ENCODE measurements at regions not wholly inside any gene's neighbourhood (a gene's known extent, or its start where the extent isn't known, plus 50 kb on each side); places are given as distances from the start of the nearest gene placed in this dataset.

- no peaks in the 10 kb centered on the region for H4K20me1 ChIP-seq (replicated peaks; ENCODE audit: control insufficient read depth, extremely low read depth, insufficient read depth, low read length)
- peaks cover 6% of the 10 kb centered on the region for H3K4me1 ChIP-seq (ENCODE audit: control insufficient read depth, extremely low read depth, insufficient read depth, low read length)
- no peaks in the 10 kb centered on the region for H3K36me3 ChIP-seq (ENCODE audit: control insufficient read depth in 2 of 2, extremely low read depth in 1 of 2, insufficient read depth in 2 of 2, low read length in 2 of 2)
- H3K79me2 ChIP-seq (ENCODE audit: control insufficient read depth, insufficient read depth, low read length), result no peaks in the 10 kb centered on the region
- ChIA-PET CTCF (interaction anchor here (0.6 to 1.4 kb wide), 3 partner anchors 8 to 271 kb away, joined by 3 to 4 read pairs (median 3); no protein-coding TSS in a partner anchor), POLR2A (no interaction called here)
- H3K9ac ChIP-seq (replicated peaks; ENCODE audit: extremely low read depth, insufficient read depth, low read length), result no peak overlapping the region
- DNase-seq (ENCODE audit: low read depth, low spot score), result no peak
- H3K27me3 ChIP-seq (ENCODE audit: control insufficient read depth in 2 of 2, insufficient read depth in 2 of 2, low read length in 2 of 2), result peaks cover 0 to 8% of the 10 kb centered on the region in 2 experiments
- H3K27ac ChIP-seq (ENCODE audit: insufficient read depth, low read depth, low read length), result no peak overlapping the region
- dilution Hi-C loops (cut with MboI; ENCODE audit: extremely low pct_ligation_motif_present, low sequenced_read_pairs), result no loop called here
- no peak overlapping the region for H3K4me2 ChIP-seq (ENCODE audit: insufficient read depth, low read length)
- intact Hi-C loops (cut with micrococcal nuclease), result no loop called here
- no peaks in the 10 kb centered on the region for H3K9me1 ChIP-seq (replicated peaks; ENCODE audit: control insufficient read depth, extremely low read depth, insufficient read depth, low read length)
- FAIRE-seq, result no peak
- no peak overlapping the region for H2AFZ ChIP-seq (ENCODE audit: low read depth, low read length)
- BruUV-seq (replicated peaks), result no TSS peak
- TF ChIP-seq POLR2AphosphoS5 (IDR thresholded peaks at IDR 0.05; ENCODE audit: insufficient read depth, low read depth, low read length), result no peak
- TF ChIP-seq JUN (IDR thresholded peaks at IDR 0.05; ENCODE audit: borderline replicate concordance, insufficient read depth, insufficient read length, low read depth), result no peak
- TF ChIP-seq MAX (IDR thresholded peaks at IDR 0.05; ENCODE audit: insufficient read depth, insufficient read length), result no peak
- no peak for TF ChIP-seq CTCF (IDR thresholded peaks at IDR 0.05; ENCODE audit: extremely low read depth in 1 of 2, insufficient read depth in 1 of 2, low read depth in 1 of 2, low read length in 2 of 2)
- no peak for TF ChIP-seq POLR2A (IDR thresholded peaks at IDR 0.05; ENCODE audit: low read depth, low read length)
- H3K4me3 ChIP-seq (replicated peaks in 1 of 3; ENCODE audit: insufficient read depth in 1 of 3, low read depth in 1 of 3, low read length in 3 of 3), result no peak overlapping the region
- no peaks in the 10 kb centered on the region for H3K9me3 ChIP-seq (replicated peaks; ENCODE audit: control insufficient read depth, insufficient read depth, low read length)
Measured at GRCh38 chr20:50317116-50317515, 126.5 kb downstream of the CEBPB start.

GRCh38 chr20:50317609-50318008, 127.0 kb downstream of the CEBPB start:
- no peak for TF ChIP-seq EZH2 (IDR thresholded peaks at IDR 0.05; ENCODE audit: borderline replicate concordance, low read depth, low read length, severe bottlenecking)
- no peak for TF ChIP-seq CTCF (IDR thresholded peaks at IDR 0.05; ENCODE audit: extremely low read depth in 1 of 2, insufficient read depth in 1 of 2, low read depth in 1 of 2, low read length in 2 of 2)
- TF ChIP-seq JUN (IDR thresholded peaks at IDR 0.05; ENCODE audit: borderline replicate concordance, insufficient read depth, insufficient read length, low read depth), result no peak
- no peak for TF ChIP-seq MYC (IDR thresholded peaks at IDR 0.05; ENCODE audit: low read depth, low read length)
- TF ChIP-seq MAX (IDR thresholded peaks at IDR 0.05; ENCODE audit: insufficient read depth, insufficient read length), result no peak
- TF ChIP-seq POLR2A (IDR thresholded peaks at IDR 0.05; ENCODE audit: low read depth, low read length), result no peak
- TF ChIP-seq GATA2 (IDR thresholded peaks at IDR 0.05; ENCODE audit: insufficient read depth, insufficient read length, low read depth, low read length), result no peak
- TF ChIP-seq POLR2AphosphoS5 (IDR thresholded peaks at IDR 0.05; ENCODE audit: insufficient read depth, low read depth, low read length), result no peak
- TF ChIP-seq FOS (IDR thresholded peaks at IDR 0.05; ENCODE audit: borderline replicate concordance, insufficient read depth, low read length), result no peak
- peaks cover 0 to 11% of the 10 kb centered on the region in 2 experiments for H3K27me3 ChIP-seq (ENCODE audit: control insufficient read depth in 2 of 2, insufficient read depth in 2 of 2, low read length in 2 of 2)
- H3K27ac ChIP-seq (ENCODE audit: insufficient read depth, low read depth, low read length), result no peak overlapping the region
- peaks cover 5% of the 10 kb centered on the region for H3K4me1 ChIP-seq (ENCODE audit: control insufficient read depth, extremely low read depth, insufficient read depth, low read length)
- H3K4me2 ChIP-seq (ENCODE audit: insufficient read depth, low read length), result no peak overlapping the region
- dilution Hi-C loops (cut with MboI; ENCODE audit: extremely low pct_ligation_motif_present, low sequenced_read_pairs), result no loop called here
- no peaks in the 10 kb centered on the region for H3K36me3 ChIP-seq (ENCODE audit: control insufficient read depth in 2 of 2, extremely low read depth in 1 of 2, insufficient read depth in 2 of 2, low read length in 2 of 2)
- ChIA-PET CTCF (interaction anchor here (1.0 to 1.4 kb wide), 2 partner anchors 9 to 10 kb away, joined by 3 to 4 read pairs; no protein-coding TSS in a partner anchor), POLR2A (no interaction called here)
- intact Hi-C loops (cut with micrococcal nuclease), result no loop called here
- FAIRE-seq (no peak), DNase-seq (ENCODE audit: low read depth, low spot score) (no peak)
- H3K9me1 ChIP-seq (replicated peaks; ENCODE audit: control insufficient read depth, extremely low read depth, insufficient read depth, low read length), result no peaks in the 10 kb centered on the region
- no TSS peak for BruUV-seq (replicated peaks)
- H3K4me3 ChIP-seq (replicated peaks in 1 of 3; ENCODE audit: insufficient read depth in 1 of 3, low read depth in 1 of 3, low read length in 3 of 3), result no peak overlapping the region
- no peaks in the 10 kb centered on the region for H4K20me1 ChIP-seq (replicated peaks; ENCODE audit: control insufficient read depth, extremely low read depth, insufficient read depth, low read length)
- no peaks in the 10 kb centered on the region for H3K9me3 ChIP-seq (replicated peaks; ENCODE audit: control insufficient read depth, insufficient read depth, low read length)
- H2AFZ ChIP-seq (ENCODE audit: low read depth, low read length), result no peak overlapping the region
- no peak overlapping the region for H3K9ac ChIP-seq (replicated peaks; ENCODE audit: extremely low read depth, insufficient read depth, low read length)
- no peaks in the 10 kb centered on the region for H3K79me2 ChIP-seq (ENCODE audit: control insufficient read depth, insufficient read depth, low read length)

Data from endothelial cell of umbilical vein (primary cell).